Amniotic stem cell (primary cell): ENCODE measurements at regions not wholly inside any gene's neighbourhood (a gene's known extent, or its start where the extent isn't known, plus 50 kb on each side); places are given as distances from the start of the nearest gene placed in this dataset.
"Not testable (repeated sequence)": the region's sequence is repeated elsewhere in the genome, so short reads cannot be mapped to it uniquely, and the experiment has no call there.

ENCODE experiments used
- DNase-seq: peaks from one replicate; lab custom pipeline; 2025; lab: John Stamatoyannopoulos, UW

DNA sequence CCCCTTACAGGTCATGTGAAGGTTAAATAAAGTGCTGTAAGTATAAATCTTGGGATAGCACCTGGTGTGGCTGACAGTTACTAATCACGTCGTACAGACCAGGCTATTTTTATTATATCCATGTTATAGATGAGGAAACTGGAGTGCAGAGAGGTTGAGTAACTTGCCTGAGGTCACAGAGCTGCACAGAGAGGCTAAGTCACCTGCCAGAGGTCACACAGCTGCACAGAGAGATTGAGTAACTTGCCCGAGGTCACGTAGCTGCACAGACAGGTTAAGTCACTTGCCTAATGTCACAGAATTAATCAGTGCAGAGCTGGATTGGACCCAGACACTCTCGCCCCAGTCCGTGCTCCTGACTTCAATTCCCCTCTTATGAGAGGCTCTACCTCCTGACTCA, 171.5 kb downstream of the NUP210 start:
- no peak for DNase-seq

DNA sequence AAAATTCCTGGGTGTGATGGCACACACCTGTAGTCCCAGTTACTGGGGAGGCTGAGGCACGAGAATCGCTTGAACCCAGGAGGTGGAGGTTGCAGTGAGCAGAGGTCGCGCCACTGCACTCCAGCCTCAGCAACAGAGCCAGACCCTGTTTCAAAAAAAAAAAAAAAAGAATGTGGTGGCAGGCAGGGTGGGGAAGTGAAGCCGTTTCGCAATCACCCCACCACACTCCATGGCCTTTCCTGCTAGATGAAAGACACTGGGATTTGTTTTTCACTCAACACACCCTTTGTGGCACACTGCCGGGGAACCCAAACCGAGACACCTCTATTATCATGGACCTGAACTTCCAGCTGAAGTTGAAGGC, 172.4 kb upstream of the IQSEC1 start:
- no peak for DNase-seq

DNA sequence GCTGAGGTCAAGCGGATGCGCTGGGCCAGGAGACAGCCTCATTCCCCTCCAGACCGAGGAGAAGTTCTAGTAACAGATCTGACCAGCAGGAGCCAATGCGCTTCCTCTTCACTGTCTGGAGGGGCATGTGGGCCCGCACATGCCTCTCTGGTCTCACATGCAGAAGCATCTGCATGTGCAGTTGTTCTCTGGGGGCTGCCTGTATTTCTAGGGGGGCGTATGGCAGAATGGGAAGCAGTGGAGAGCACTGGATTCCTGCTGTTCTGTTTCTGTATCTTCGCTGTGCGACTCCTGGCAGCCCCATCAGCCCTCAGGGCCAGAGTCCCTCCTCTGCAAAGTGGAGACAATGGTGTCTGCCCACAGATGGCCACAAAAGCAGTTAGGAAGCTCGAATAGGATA, 170.4 kb upstream of the IQSEC1 start:
- no peak for DNase-seq

DNA sequence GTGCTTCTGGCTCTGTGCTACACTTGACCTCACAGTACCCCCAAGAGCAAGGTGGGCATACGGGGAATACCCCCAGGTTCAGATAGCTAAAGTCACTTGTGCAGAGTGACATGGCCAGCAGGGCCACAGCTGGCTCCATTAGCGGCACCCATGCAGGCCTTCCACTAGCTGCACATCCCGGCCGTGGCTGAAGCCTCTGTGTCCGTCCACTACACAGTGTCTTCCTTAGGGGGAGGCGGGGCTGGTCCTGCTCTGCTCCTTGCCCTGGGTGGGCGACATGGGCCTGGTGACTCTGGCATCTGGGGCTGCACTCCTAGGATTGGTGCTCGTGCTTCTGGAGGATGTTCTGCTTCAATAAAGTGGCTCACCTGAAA, 169.1 kb upstream of the IQSEC1 start:
- no peak for DNase-seq

DNA sequence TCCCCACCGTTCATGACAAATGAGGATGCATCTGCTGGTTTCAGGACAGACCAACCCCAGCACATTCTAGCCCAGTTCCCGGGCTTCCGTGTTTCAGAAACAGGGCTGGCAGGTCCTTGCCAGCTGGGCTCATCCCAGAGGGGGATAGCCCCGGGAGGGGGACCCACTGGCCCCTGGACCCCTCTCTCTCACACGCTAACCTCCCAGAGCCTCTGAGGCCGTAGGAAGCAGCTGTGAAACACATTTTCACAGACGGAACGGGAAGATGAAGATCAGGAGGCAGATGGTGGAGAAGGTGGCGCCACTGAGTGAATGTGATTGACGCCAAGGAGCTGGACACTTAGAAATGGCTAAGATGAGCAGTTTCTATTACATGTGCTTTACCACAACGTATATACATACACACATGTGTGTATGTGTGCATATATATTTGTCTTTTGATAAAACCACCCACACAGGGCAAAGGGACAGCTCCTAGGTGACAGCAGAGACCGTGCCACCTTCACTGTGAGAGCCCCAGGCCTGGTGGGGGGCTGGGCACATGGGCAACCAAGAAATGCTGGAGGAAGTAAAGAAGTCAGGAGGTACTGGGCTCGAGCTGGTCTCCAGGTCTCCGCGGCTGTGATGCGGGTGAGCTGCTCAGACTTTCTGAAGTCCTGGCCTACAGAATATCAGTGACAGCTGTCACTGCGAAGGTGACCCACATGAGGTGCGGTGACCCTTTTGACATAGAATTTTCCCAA, 168.6 kb upstream of the IQSEC1 start:
- DNase-seq, result no peak

DNA sequence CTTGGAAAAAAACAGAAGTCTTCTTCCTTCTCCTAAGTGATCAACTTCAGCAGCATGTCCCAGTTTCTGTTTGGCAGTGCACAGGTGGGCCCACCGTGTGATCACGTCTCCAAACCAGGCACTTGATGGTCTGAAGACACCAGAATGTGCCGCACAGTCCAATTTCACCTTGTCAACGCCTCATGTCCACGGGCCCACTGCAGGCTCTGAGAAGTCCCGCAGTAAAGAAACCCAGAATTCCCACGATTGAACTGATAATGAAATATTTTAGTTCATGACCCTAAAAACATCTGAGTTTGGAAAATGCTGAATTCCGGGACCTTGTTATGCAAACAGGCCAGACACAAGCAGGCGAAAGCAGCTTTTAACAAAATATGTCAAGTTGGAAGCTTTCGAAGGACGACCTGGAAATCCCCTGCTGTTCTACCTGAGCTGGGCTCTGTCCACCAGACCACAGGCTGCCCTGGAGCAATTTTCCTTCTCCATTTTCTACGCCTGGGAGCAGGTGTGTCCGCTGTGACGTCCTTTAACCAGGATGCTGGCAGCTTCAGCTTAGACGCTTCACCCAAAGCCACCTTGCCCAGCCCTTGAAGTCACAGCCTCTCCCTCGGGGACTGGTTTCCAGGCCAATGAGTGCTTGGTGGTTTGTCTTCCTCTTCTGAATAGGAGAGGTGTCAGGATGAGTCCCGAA, 167.8 kb upstream of the IQSEC1 start:
- DNase-seq, result no peak

DNA sequence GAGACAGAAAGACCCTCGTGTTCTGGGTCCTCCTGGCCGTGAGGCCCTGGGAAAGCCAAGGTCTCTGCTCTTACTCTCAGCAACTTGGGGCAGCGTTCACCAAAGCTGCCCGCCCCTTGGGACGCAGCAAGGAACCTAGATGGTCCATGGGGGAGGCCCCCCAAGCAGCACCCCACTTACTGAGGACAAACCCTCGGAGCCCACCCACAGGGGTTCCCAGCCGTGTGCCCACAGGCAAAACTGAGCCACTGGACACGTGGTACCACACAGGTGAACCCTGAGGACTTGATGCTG, 166.2 kb upstream of the IQSEC1 start:
- no peak for DNase-seq

DNA sequence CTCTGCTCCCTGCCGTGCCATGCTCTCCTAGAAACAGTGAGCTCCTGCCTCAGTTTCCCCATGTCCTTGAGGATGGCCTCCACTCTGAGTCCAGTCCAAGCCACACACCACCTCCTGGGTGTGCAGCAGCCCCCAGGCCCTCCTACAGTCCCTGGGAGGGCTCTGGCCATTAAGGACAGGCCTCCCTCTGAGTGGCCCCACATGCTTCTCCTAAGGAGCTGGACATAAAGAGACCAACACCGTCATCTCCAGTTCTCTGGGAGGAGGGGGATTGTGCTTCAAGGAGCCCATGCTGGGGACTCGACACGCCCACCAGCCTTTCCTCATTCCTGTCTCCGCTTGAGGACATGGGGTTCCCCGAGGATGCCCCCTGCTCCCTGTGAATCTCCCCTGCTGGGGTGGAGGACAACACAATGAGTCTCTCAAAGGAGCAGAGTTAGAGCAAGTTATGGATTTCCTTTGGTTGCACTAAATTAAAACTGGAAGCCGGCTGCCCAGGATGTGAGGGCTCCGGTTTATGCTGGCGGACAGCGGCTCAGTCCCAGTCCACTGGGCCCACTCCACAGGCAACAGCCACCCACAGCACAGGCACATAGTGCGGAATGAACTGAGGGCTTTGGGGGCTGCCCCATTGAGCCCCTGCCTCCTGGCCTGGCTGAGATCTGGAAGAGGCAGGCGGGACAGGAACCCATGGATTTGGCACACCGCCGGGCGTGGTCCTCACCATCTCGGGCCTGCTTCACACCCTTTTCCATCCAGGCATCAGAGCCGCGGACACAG, 165.6 kb upstream of the IQSEC1 start:
- DNase-seq, result no peak

DNA sequence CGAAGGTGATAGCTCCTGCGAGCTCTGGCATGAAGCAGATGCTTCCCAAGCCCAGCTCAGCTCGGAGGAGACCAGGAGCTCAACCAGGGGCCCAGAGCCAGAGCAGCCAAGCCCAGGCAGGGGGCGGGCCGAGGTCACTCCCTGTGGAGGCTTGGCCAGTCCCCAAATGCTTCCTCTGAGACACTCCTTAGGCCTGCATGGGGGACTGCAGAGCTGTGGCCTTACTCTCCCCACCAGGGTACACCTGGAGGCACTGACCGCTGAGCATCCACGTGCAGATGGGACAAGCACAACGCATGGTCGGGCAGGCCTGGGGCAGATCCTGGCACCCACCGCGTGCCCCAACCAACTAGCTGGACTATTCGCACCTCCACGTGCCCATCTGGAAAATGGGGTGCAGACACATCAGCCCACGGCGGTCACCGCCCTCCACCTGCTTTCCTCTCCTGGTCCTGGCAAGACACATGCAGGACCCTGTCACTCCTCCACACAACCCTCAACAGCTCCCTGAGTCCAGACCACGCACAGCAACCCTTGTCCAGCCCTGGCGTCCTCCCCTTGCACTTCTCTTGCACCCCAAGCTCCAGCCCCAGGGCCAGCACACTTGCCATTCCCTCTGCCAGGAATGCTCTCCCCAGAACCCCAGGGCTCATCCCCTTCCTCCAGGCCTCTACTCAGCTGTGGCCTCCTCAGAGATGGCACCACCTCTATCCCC, 164.7 kb upstream of the IQSEC1 start:
- no peak for DNase-seq

DNA sequence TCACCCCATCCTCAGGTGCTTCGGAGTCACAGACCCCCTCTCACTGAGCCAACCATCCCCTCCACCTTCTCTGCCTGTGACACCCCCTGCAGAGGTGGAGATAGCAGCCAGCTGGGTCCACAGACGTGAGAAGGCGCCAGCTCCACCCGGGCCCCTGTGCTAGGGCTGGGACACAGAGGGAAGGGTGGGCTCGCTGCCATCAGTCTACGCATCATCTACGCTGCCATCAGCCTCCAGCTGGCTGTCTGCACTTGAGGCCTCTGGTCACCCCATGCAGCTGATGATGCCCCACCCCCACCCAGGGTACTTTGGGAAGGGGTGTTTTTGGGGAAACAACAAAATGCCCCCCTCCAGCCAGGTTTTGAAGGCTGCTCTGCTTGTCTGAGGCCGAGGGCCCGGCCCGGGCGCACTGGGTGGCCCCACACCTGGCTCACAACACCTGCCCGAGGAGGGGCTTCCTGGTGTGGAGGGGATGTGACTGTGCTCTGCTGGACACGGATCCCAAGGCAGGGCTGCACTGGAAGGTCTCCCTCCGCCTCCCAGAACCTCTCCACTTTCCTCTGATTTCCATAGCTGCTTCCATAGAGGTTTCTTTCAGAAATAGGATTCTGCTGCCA, 163.4 kb upstream of the IQSEC1 start:
- DNase-seq, result no peak

DNA sequence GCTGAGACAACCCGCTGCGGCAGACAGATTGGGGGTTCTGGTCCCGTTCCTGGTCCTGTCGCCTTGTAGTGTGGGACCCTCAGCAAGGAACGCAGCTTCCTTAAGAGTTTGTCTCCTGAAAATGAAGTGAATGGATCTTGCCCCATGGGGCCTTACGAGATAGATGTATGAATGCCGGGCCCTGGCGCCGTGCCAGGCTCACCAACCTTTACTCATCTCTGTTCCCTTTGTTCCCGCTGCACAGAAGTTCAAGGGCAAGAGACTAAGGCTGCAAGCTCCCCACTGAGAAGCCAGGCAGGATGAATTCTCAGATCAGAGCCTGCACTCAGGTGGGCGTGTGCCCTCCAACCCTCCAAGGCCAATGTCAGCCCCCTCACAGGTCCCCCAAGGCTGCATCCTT, 162.7 kb upstream of the IQSEC1 start:
- no peak for DNase-seq

DNA sequence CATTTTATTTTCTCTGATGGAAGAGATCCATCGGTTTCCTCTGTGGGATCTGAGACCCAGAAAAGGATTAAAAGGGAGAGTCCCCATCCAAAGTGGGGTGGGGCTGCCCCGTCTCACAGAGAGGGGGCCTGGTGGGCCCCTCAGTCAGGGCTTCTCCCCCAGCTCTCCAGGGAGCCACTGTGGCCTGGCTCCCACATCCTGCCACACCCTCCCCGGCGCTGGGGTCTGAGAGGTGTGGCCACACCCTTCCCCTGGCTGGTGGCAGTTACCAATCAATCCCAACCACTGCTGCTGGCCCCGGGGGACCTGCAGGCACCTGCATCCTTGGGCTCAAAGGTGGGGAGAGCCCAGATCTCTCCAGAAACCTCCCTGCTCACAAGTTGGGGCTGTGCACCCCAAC, 161.8 kb upstream of the IQSEC1 start:
- DNase-seq, result no peak

DNA sequence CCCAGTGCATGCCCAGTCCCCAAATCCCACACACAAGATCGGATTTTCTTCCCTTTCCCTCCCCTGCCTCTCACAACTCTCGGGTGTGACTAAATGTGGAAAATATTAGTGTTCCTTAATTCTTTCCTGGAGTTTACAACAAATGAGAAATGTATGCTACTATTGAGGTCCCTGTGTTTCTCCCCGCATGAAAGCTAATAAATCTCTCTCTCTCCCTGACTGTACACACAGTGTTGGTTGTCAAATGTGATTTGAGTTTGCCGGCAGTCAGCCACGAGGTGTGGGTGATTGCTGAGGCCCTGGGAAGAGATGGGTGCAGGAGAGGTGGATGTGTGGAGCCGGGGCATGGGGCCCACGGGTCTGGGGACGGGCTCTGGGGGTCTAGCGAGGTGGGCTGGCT, 161.4 kb upstream of the IQSEC1 start:
- DNase-seq, result no peak

DNA sequence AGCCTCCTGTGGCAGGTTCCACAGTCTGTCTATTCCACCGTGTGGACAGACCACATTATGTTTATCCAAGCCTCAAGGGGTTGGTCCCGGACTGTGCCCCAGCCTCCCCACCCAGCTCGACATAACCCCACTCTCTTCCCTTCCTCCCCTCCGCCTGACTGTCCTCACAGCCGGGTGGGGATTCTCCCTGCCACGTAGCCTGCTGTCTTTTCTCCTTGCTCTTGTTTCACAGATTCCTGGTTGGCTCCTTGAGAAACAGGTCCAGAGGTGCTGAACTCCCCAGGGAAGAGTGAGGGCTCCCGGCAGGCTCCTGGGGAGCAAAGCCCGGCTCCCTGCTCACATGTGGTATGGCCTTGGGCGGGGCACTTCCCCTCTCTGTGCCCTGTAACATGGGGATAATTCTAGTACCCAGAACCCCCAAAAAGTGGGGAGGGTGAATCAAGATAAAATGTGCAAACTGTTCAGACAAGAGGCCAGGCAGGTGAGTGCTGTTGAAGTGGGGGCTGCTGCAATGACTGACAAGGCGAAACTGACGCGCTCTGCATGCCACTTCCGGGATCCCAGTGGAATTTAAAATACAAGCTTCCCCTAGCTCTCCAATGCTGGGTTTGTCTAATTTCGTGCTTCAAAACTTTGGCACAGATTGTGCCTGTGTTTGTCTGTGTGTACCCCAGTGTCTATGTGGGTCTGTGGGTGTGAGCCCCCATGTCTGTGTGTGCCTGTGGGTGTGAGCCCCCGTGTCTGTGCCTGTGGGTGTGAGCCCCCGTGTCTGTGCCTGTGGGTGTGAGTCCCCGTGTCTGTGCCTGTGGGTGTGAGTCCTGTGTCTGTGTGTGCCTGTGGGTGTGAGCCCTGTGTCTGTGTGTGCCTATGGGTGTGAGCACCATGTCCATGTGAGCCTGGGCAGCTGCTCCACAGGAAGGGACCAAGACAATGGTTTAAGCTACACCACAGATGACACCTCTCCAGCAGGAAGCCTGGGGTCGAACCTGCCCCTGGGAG, 160.6 kb upstream of the IQSEC1 start:
- no peak for DNase-seq

DNA sequence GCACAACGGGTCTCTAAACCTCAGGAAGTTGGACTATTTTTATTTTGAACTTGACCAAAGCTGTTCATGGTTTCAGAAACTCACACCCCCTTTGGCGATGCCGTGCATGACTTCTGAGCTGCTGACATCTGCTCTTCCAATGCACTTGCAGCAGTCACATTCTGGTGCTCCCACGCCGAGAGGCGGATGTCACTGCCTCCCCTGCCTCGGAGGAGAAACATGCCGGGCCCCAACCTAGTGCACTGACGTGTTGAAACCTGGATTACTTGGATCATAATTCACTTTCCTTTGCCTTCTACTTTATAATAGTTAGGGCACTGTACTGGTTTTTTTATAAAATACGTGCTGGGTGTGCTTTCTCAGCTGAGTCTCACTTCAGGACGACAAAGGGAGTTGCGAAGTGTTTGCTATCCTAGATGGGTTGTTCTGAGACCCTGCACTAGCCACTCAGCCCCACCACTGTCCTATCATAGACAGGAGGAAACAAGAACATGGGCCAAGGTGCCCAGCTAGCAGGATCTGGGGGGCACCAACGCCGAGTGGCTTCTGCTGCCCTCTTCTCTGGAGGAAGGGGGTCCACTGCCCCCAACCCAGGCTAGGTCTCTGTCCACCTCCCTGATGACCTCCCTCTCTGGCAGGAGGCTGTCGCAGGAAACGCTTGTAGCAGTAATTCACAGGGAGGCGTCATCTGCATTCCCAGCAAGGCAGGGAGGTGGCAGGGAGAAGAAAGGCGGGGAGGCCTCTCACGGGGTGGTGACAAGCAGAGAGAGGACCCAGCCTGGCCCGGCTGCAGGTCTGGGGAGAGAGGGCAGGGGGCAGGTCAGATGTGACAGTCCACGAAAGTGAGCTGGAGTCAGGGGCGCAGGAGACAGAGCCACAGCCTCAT, 158.8 kb upstream of the IQSEC1 start:
- DNase-seq, result no peak

DNA sequence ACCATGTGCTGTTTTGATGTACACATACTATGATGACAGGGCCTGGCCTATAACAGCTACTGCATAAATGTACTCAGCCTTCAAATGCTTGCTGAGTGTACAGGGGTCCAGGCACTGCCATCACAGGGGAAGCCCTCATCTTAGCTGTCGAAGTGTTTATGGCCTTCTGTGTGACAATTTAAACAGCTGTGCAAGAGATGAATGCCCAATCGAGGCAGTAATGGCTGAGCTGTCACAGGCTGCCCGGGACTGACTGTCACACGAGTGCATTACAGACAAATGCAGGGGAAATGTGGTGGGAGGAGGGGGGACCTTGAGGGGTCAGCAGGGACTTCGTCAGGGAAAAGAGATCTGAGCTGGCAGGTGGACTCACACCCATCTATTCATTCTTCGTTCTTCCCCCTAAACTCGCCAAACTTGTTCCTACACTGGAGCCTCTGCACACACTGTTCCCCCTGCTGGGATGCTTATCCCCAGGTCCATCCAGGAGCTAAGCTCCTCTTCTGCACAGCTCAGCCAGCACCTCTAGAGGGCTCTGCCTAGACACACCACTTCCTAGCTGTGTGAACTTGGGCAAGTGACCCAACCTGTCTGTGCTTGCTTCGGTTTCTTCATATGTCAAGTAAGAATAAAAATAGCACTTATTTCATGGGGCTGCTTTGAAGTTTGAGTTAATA, 156.2 kb upstream of the IQSEC1 start:
- no peak for DNase-seq

DNA sequence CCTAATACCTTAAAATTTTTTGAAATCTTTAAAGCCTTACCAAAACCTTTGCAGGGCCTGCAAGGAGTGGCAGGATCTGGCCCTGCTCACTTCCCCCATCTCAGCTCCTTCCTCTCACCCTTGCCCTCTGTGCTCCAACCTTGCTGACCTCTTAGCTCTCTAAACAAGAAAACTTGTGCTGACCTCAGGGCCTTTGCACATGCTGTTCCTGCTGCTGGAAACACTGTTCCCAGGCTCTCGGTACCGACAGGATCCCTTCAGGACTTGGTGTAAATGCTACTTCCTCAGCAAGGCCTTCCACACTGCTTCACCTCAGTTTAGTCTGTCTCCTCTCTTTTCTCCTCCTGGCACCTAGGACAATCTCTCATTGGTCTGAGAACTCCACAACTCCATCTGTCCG, 155.4 kb upstream of the IQSEC1 start:
- no peak for DNase-seq

DNA sequence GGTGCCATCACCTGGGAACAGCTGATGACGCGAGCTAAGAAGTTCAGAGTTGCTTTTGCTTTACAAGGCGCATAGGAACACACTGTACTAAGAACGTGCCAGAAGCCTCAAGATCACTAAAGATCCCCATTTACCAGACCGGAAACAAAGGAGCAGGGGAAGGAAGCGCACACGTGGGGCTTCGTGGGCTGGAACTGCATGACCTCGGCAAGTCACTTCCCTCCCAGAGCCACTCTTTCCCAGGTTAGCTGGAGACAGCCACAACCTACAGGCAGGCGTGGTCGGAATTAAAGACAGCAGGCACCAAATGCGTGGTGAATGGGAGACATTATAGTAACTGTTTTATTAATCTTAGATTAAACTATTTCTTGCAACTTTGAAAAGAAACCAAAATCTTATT, 154.9 kb upstream of the IQSEC1 start:
- DNase-seq, result not testable (repeated sequence)

DNA sequence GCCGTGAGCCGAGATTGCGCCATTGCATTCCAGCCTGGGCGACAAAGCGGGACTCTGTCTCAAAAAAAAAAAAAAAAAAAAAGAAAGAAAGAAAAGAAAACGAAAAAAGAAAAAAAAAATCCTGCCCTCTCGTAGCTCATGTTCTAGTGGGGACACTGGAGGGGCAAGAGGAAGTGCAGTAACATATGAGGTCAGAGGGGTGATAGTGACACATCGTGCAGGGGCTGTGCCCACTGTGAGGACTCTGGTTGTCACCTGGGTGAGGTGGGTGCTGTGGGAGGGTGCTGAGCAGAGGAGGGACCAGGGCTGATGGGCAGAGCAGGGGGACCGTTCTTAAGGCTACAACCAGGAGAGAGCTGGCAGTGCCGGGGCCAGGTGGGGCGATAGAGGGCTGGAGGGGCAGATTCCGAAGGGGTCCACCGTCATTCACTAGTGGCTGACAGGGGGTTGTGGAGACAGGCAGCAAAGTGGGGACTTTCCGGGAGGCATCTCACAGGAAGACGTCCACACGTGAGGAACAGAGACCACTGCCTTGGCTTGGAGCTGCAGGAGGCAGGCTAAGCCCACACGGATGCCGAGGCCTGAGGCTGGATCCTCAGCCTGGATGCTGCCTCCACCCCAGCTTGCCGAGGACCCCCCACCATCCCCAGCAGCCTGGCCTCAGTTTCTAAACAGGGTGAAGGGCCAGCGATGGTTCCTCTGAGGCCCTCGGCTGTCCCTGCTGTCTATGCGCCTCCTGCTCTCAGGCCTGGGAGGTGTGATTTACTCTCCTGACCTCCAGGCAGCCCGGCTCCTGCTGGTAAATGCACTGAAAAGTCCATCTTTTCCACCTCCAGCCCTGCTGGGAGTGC, 154.3 kb upstream of the IQSEC1 start:
- DNase-seq, result no peak
